Activated CD4-positive, alpha-beta T cell treated with anti-CD3 and anti-CD28 coated beads, Interleukin-2, amount 10 ng/mL, durations not matched to agents 24 days and 14 days (primary cell): ENCODE measurements at regions not wholly inside any gene's neighbourhood (a gene's known extent, or its start where the extent isn't known, plus 50 kb on each side); places are given as distances from the start of the nearest gene placed in this dataset.

Experiments
- DNase-seq: peaks from one replicate; pipeline ENCODE4 v3.0.0; 2022
- H3K27ac Mint-ChIP-seq: one replicate; pipeline ENCODE4 v1.8.0; 2022; ENCODE audit warnings: mild to moderate bottlenecking, mixed read lengths
- H3K27me3 Mint-ChIP-seq: one replicate; pipeline ENCODE4 v1.8.0; 2022; ENCODE audit warnings: mixed read lengths
- H3K36me3 Mint-ChIP-seq: one replicate; pipeline ENCODE4 v1.8.0; 2022; ENCODE audit warnings: low read depth, mild to moderate bottlenecking, mixed read lengths
- H3K4me1 Mint-ChIP-seq: one replicate; pipeline ENCODE4 v1.8.0; 2021; ENCODE audit warnings: mixed read lengths
- H3K4me3 Mint-ChIP-seq: one replicate; pipeline ENCODE4 v1.8.0; 2022; ENCODE audit warnings: mild to moderate bottlenecking, moderate library complexity, mixed read lengths
- H3K9me3 Mint-ChIP-seq: one replicate; pipeline ENCODE4 v1.8.0; 2021; ENCODE audit warnings: mixed read lengths
- intact Hi-C: fragments of 100-400 bp; cut with micrococcal nuclease; formaldehyde crosslinking; loops from one replicate; pipeline ENCODE4 v1.15.1; 2023

DNA sequence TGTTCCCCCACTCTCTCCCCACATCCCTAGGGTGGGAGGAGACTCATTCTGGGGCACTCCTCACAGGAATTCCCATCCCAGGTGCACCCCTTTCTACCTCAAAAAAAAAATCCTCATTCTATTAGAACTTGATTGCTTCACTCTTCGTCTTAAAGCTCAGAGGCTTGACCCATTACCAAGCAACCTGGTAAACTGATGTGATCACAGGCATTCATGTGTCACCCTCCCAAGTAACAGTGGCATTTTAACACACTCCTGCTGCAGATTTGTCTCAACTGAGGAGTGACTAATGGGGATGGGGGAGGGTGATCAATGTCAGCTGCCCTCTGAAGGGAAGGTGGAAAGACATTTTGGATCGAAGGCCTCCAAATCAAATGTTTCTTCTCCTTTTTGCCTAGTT, 78.1 kb upstream of the PTHLH start:
- DNase-seq: no peak
- Mint-ChIP-seq H3K9me3 (peaks cover 10% of the 10 kb centered on the region), H3K36me3 (no peaks in the 10 kb centered on the region), H3K4me3 (no peak overlapping the region), H3K27me3 (no peaks in the 10 kb centered on the region), H3K27ac (no peak overlapping the region), H3K4me1 (no peaks in the 10 kb centered on the region)
- intact Hi-C loops: no loop called here

- Mint-ChIP-seq H3K4me1 (no peaks in the 10 kb centered on the region), H3K4me3 (no peak overlapping the region), H3K27ac (no peak overlapping the region), H3K27me3 (no peaks in the 10 kb centered on the region), H3K9me3 (peaks cover 2% of the 10 kb centered on the region), H3K36me3 (no peaks in the 10 kb centered on the region)
- DNase-seq: no peak
- intact Hi-C loops: no loop called here
These were observed 79.2 kb upstream of the PTHLH start for GRCh38 chr12:28051516-28052354.

DNA sequence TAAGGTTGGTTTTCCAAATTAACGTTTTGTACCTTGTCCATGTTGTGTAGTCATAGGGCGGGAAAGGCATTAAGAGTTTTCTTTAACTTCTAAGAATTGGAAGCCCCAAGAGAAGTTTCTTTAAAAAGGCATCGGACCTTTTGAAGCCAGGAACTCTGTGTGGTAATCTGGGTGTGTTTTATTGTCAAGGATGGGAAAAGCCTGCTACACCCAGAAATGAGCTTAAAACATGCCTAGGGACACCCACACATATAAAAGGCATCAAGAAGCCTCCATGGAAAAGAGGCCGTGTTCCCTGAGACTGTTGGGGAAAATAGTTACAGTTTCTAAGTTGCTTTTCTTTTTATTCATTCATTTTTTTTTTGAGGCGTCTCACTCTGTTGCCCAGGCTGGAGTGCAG, 81.0 kb upstream of the PTHLH start:
- DNase-seq: no peak
- Mint-ChIP-seq H3K4me3 (no peak overlapping the region), H3K27ac (no peak overlapping the region), H3K36me3 (no peaks in the 10 kb centered on the region), H3K27me3 (peaks cover 2% of the 10 kb centered on the region), H3K9me3 (no peaks in the 10 kb centered on the region), H3K4me1 (no peaks in the 10 kb centered on the region)
- intact Hi-C loops: no loop called here

DNA sequence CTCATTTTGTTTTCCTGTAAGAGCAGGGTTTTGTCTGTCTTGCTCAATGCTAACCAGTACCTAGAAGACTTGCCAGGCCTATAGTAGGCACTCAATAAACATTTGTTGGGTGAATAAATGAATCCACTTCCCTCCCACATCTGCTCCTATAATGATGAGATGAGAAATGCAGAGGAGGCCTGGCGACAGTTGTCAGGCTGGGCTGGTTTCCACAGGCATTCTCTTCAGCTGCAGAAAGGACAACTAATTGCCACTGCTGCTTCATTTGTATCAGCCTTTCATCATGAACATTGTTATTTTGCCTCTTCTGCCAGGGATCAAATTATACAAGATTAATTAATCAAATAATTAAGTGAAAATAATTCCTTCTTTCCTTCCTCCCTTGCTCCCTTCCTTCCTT, 82.0 kb upstream of the PTHLH start:
- H3K36me3 Mint-ChIP-seq: no peaks in the 10 kb centered on the region
- peaks cover 2% of the 10 kb centered on the region for H3K27me3 Mint-ChIP-seq
- H3K4me1 Mint-ChIP-seq: no peaks in the 10 kb centered on the region
- H3K27ac Mint-ChIP-seq: no peak overlapping the region
- no peak for DNase-seq
- H3K4me3 Mint-ChIP-seq: no peak overlapping the region
- intact Hi-C loops: no loop called here
- no peaks in the 10 kb centered on the region for H3K9me3 Mint-ChIP-seq

GRCh38 chr12:28057856-28058615, 85.5 kb upstream of the PTHLH start:
- Mint-ChIP-seq H3K27me3 (peaks cover 2% of the 10 kb centered on the region), H3K4me1 (no peaks in the 10 kb centered on the region), H3K36me3 (no peaks in the 10 kb centered on the region), H3K4me3 (no peak overlapping the region), H3K27ac (no peak overlapping the region), H3K9me3 (no peaks in the 10 kb centered on the region)
- DNase-seq: no peak
- intact Hi-C loops: no loop called here

GRCh38 chr12:28059220-28059619, 86.7 kb upstream of the PTHLH start:
- intact Hi-C loops: no loop called here
- H3K27me3 Mint-ChIP-seq: peaks cover 2% of the 10 kb centered on the region
- no peak overlapping the region for H3K4me3 Mint-ChIP-seq
- DNase-seq: no peak
- H3K9me3 Mint-ChIP-seq: no peaks in the 10 kb centered on the region
- H3K36me3 Mint-ChIP-seq: no peaks in the 10 kb centered on the region
- H3K27ac Mint-ChIP-seq: no peak overlapping the region
- H3K4me1 Mint-ChIP-seq: no peaks in the 10 kb centered on the region

GRCh38 chr12:28059668-28060067, 87.1 kb upstream of the PTHLH start:
- Mint-ChIP-seq H3K4me3 (no peak overlapping the region), H3K27me3 (peaks cover 2% of the 10 kb centered on the region), H3K36me3 (no peaks in the 10 kb centered on the region), H3K4me1 (no peaks in the 10 kb centered on the region), H3K27ac (no peak overlapping the region), H3K9me3 (no peaks in the 10 kb centered on the region)
- intact Hi-C loops: loop anchor here (10.0 kb wide), 1 partner anchor 125 kb away; no protein-coding TSS in a partner anchor
- DNase-seq: no peak

DNA sequence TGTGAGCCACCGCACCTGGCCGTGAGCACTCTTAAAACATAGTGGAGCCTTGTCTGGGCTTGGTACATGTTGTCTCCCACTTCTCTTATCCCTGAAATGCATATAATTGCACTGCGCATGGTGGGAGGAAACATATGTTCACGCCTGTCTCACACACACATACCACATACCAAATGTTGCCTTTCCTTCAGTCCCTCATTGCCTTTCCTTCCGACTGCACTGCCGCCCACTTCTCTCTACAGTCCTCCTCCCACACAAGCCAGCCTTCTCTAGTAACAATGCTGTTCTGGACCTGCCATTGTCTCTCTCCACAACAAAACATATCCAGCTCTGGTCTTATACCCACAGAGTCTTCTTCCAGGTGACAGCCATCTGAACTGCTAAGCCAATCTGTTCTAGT, 88.3 kb upstream of the PTHLH start:
- no peak overlapping the region for H3K27ac Mint-ChIP-seq
- intact Hi-C loops: loop anchor here (10.0 kb wide), 1 partner anchor 124 kb away; no protein-coding TSS in a partner anchor
- no peaks in the 10 kb centered on the region for H3K36me3 Mint-ChIP-seq
- H3K4me3 Mint-ChIP-seq: no peak overlapping the region
- no peaks in the 10 kb centered on the region for H3K9me3 Mint-ChIP-seq
- H3K4me1 Mint-ChIP-seq: peaks cover 3% of the 10 kb centered on the region
- H3K27me3 Mint-ChIP-seq: peaks cover 2% of the 10 kb centered on the region
- DNase-seq: no peak

DNA sequence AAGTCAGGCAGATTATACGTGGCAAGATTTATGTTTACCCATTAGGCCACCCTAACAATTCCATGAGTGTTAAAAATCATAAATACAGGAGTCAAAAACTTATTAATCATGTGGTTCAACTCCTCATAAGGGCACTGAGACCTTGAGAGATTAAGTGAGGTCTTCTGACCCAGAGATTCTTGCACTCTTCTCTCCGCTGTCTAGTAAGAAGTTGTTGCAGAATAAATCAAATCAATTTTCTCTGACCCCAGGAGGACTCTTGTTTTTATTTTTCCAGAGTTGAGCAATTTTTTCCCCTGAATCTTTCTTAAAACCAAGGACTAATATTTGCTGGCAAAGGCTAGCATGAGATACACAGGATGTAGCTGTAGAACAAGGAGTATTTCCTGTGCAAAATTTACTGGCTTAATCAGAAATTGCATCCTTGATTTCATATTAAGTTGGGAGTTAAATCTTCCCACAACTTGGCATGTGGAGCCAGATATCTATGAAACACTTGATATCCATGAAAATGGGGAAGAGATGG, 90.9 kb upstream of the PTHLH start:
- no peak for DNase-seq
- intact Hi-C loops: loop anchor here (10.0 kb wide), 1 partner anchor 121 kb away; no protein-coding TSS in a partner anchor
- no peaks in the 10 kb centered on the region for H3K9me3 Mint-ChIP-seq
- no peak overlapping the region for H3K27ac Mint-ChIP-seq
- H3K4me1 Mint-ChIP-seq: peaks cover 7% of the 10 kb centered on the region
- H3K36me3 Mint-ChIP-seq: no peaks in the 10 kb centered on the region
- H3K4me3 Mint-ChIP-seq: no peak overlapping the region
- no peaks in the 10 kb centered on the region for H3K27me3 Mint-ChIP-seq

DNA sequence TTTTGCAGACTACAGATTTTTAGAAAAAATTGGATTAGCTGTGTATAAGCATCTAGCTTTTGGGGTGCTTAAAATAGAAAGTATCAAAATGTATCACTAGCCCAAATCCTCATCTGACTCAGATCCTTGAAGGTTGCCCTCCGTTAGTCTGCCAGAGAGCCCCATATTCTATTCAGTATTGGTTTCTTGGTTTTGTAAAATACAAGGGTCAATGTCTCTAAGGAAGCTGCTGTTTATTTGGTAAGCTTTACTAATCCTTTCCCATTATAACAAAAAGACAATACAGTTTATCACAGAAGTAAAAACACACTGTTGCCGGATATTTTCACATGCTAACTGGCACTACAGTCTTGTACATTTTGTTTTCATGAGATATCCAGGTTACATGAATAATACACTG, 92.8 kb upstream of the PTHLH start:
- Mint-ChIP-seq H3K36me3 (no peaks in the 10 kb centered on the region), H3K4me1 (peaks cover 7% of the 10 kb centered on the region), H3K27me3 (no peaks in the 10 kb centered on the region), H3K9me3 (no peaks in the 10 kb centered on the region), H3K4me3 (no peak overlapping the region), H3K27ac (no peak overlapping the region)
- intact Hi-C loops: loop anchor here (1.0 to 10.0 kb wide), 2 partner anchors 119 to 188 kb away; no protein-coding TSS in a partner anchor
- no peak for DNase-seq

GRCh38 chr12:28065889-28066630, 93.5 kb upstream of the PTHLH start:
- H3K4me1 Mint-ChIP-seq: peaks cover 7% of the 10 kb centered on the region
- H3K36me3 Mint-ChIP-seq: no peaks in the 10 kb centered on the region
- no peaks in the 10 kb centered on the region for H3K9me3 Mint-ChIP-seq
- H3K4me3 Mint-ChIP-seq: no peak overlapping the region
- intact Hi-C loops: loop anchor here (1.0 to 10.0 kb wide), 2 partner anchors 119 to 187 kb away; no protein-coding TSS in a partner anchor
- H3K27ac Mint-ChIP-seq: no peak overlapping the region
- H3K27me3 Mint-ChIP-seq: no peaks in the 10 kb centered on the region
- DNase-seq: no peak

GRCh38 chr12:28066879-28067278, 94.3 kb upstream of the PTHLH start:
- no peaks in the 10 kb centered on the region for H3K27me3 Mint-ChIP-seq
- no peak for DNase-seq
- no peak overlapping the region for H3K27ac Mint-ChIP-seq
- H3K4me3 Mint-ChIP-seq: no peak overlapping the region
- peaks cover under 1% of the 10 kb centered on the region for H3K9me3 Mint-ChIP-seq
- H3K4me1 Mint-ChIP-seq: peaks cover 7% of the 10 kb centered on the region
- intact Hi-C loops: loop anchor here (10.0 kb wide), 1 partner anchor 118 kb away; no protein-coding TSS in a partner anchor
- H3K36me3 Mint-ChIP-seq: no peaks in the 10 kb centered on the region

GRCh38 chr12:28068467-28068866, 95.9 kb upstream of the PTHLH start:
- Mint-ChIP-seq H3K27ac (no peak overlapping the region), H3K36me3 (no peaks in the 10 kb centered on the region), H3K4me1 (peaks cover 7% of the 10 kb centered on the region), H3K4me3 (no peak overlapping the region), H3K9me3 (peaks cover 6% of the 10 kb centered on the region), H3K27me3 (no peaks in the 10 kb centered on the region)
- DNase-seq: no peak
- intact Hi-C loops: loop anchor here (10.0 kb wide), 1 partner anchor 116 kb away; no protein-coding TSS in a partner anchor
